Stimulated activated CD4-positive, alpha-beta T cell treated with anti-CD3 and anti-CD28 coated beads, Interleukin-4, amount 100 ng/mL, for 24 hours (primary cell): ENCODE measurements at regions not wholly inside any gene's neighbourhood (a gene's known extent, or its start where the extent isn't known, plus 50 kb on each side); places are given as distances from the start of the nearest gene placed in this dataset.
"Not testable (repeated sequence)": the region's sequence is repeated elsewhere in the genome, so short reads cannot be mapped to it uniquely, and the experiment has no call there.

Source experiments
- DNase-seq: peaks from one replicate; pipeline ENCODE4 v3.0.0-alpha.2; 2020

GRCh38 chr20:4635781-4636180, 50.5 kb upstream of the PRNP start:
- no peak for DNase-seq

DNA sequence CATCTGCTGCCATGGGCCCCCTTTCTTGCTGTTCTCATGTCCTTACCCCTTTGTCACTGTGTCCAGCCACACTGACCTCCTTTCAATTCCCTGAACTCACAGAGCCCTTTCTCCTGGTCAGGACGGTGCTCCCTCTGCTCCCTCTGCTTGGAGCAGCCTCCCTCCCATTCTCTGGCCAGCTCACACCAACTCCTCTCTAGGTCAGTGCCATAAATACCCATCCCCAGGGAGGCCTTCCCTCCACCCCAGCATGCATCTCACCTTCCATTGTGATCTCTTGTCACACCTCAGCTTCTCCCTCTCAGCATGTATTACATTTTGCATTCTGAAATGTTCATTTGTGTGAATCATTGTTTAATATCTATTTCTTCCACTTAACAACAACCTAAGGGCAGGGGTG, 50.9 kb upstream of the PRNP start:
- no peak for DNase-seq

GRCh38 chr20:4633780-4634179, 52.5 kb upstream of the PRNP start:
- no peak for DNase-seq

GRCh38 chr20:4633379-4633778, 52.9 kb upstream of the PRNP start:
- no peak for DNase-seq

- DNase-seq = no peak
Measured at GRCh38 chr20:4632876-4633275, 53.4 kb upstream of the PRNP start.

- no peak for DNase-seq
Measured at GRCh38 chr20:4626228-4626627, 60.0 kb upstream of the PRNP start.

DNA sequence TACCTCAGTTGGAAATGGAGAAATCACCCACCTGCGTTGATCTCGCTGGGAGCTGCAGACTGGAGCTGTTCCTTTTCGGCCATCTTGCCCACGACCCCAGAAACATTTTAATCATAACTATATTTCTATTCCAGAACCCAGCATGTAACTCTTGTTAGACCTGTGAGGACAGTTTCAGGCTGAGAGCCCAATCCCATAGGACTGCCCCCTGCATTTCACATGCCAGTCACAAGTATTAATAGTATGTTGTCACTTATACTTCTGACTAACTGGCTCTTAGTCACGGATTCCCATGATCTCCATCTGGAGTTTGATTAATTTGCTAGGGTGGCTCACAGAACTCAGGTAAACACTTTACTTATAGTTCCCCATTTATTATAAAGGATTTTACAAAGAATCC, 60.6 kb upstream of the PRNP start:
- DNase-seq = no peak

- not testable (repeated sequence) for DNase-seq
Measured at GRCh38 chr20:4624675-4625336, 61.5 kb upstream of the PRNP start.

DNA sequence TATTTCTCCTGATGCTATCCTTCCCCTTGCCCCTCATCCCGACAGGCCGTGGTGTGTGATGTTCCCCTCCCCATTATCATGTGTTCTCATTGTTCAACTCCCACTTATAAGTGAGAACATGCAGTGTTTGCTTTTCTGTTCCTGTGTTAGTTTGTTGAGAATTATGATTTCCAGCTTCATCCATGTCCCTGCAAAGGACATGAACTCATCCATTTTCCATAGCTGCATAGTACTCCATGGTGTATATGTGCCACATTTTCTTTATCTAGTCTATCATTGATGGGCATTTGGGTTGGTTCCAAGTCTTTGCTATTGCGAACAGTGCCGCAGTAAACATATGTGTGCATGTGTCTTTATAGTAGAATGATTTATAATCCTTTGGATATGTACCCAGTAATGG, 67.1 kb upstream of the PRNP start:
- not testable (repeated sequence) for DNase-seq

GRCh38 chr20:4617484-4617883, 68.8 kb upstream of the PRNP start:
- no peak for DNase-seq

- no peak for DNase-seq
Measured at GRCh38 chr20:4617019-4617418, 69.2 kb upstream of the PRNP start.

GRCh38 chr20:4613718-4614620, 72.3 kb upstream of the PRNP start:
- DNase-seq = peak; percentile 73

DNA sequence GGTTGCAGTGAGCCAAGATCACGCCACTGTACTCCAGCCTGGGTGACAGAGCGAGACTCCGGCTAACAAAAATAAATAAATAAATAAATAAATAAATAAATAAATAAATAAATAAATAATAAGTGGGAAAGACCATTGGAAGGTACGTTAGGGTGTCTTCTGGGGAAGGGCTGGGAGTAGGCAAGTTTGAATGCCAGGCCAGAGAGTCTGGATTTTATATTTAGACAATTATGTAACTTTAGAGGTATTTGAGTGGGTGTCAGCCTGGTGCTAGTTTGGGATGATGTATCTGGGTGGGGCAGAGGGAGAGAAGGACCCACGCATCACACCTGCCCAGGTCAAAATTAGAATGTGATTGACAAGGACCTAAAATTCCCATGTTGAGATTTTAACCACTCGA, 73.1 kb upstream of the PRNP start:
- no peak for DNase-seq

- DNase-seq = no peak
Measured at GRCh38 chr20:4610871-4611270, 75.4 kb upstream of the PRNP start.

- DNase-seq = no peak
Measured at GRCh38 chr20:4609511-4609910, 76.7 kb upstream of the PRNP start.

- DNase-seq = no peak
Measured at GRCh38 chr20:4608861-4609260, 77.4 kb upstream of the PRNP start.

DNA sequence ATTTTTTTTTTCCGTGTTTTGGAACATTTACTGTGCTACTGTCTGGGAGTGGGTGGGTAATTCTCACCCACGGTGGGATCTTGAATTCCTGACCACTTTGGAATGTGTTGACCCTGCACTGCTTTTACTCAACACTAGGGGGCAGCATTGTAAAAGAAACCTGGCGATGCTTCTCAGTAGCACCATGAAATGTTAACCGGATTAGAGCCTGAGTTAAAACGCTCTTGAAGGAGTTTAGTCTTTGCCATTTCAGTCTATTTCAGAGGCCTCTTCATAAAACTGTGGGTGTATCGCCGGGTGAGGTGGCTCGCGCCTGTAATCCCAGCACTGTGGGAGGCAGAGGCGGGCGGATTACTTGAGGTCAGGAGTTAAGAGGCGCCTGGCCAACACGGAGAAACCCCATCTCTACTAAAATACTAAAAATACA, 79.0 kb upstream of the PRNP start:
- DNase-seq = peak; percentile 64

- DNase-seq = no peak
Measured at GRCh38 chr20:4606051-4606450, 80.2 kb upstream of the PRNP start.

DNA sequence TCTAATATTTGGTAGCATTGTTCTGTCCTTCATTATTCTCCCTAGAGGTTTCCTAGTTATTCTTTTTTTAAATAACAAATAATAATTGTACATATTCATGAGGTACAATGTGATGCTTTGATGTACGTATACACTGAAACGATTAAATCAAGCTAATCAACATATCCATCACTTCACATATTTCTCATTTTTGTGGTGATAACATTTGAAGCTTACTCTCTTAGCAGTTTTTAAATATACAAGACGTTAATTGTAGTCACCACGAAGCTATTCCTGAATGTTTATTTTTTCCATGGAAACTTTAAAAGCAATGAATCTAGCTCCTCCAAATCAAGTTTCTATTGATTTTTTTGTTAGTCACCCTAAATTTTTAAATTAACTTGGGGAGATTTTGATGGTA, 81.1 kb upstream of the PRNP start:
- DNase-seq = no peak

DNA sequence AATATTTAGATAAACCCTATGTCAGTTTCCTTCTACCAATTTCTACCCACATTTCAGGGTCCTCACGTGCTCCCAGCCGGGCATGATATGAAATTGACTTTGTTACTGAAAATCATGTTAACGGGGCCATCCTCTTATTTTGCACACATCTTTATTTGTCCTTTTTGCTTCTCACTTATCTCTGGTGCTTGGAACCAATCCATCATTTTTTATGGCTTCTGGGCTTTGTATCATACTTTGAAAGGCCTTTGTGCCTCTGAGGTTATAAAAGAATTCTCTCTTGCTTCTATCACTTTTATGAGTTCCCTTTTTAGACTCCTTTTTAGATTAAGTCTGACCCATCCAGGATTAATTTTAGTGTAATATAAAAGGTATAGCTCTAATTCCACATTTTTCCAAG, 81.7 kb upstream of the PRNP start:
- DNase-seq = no peak

DNA sequence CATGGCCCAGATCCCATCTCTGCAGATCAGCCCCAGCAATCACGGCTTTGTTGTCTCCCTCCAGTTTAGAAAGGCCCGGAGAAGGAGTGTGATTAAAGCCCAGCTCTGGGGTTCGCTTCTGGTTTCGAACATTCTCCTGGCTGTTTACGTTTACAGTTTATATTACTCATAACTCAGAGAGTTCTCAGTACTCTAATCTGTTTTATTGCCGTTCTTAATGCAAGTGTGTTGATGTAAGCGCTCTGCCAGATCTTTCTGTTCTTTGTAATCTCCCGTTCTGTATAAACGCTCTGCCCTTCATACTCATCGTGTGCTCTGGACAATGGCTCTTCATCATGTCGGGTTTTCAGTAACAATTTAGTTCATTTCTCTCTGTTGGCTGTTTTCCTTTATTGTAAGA, 82.5 kb upstream of the PRNP start:
- no peak for DNase-seq

- DNase-seq = no peak
Measured at GRCh38 chr20:4602297-4602631, 84.0 kb upstream of the PRNP start.

GRCh38 chr20:4601630-4602296, 84.5 kb upstream of the PRNP start:
- DNase-seq = no peak
